SK-N-SH (cell line): ENCODE measurements at regions not wholly inside any gene's neighbourhood (a gene's known extent, or its start where the extent isn't known, plus 50 kb on each side); places are given as distances from the start of the nearest gene placed in this dataset.

Experiments
- CTCF ChIA-PET: fragments of 300-600, 350-600 bp; formaldehyde crosslinking; extraction: SDS; loops from one replicate; lab custom pipeline; 2021; lab: Yijun Ruan, JAX
- POLR2A ChIA-PET: fragments of 350-600 bp; sonication (Branson Sonifier 250); formaldehyde crosslinking; extraction: SDS; loops from one replicate; lab custom pipeline; 2020; ENCODE audit warnings: antibody characterized with exemption, inconsistent platforms; lab: Yijun Ruan, JAX
- DNase-seq: peaks from one replicate; pipeline ENCODE4 v3.0.0; 2012
- H2AFZ ChIP-seq: fragments of 200-600 bp; sonication (generic); 2 replicates; pipeline ENCODE4 v1.8.1; 2016; ENCODE audit warnings: antibody characterized with exemption, mild to moderate bottlenecking, low read depth
- H3F3A ChIP-seq: fragments of 200-600 bp; sonication (generic); replicated peaks from 2 replicates; pipeline ENCODE3; 2016; ENCODE audit warnings: antibody characterized with exemption, mild to moderate bottlenecking; ENCODE audit not compliant: insufficient read depth
- H3K27ac ChIP-seq, 2 experiments: fragments of 200-500 bp in 1 of 2; fragments of 200-600 bp in 1 of 2; sonication (Bioruptor generic) in 1 of 2; sonication (generic), shearing (Covaris generic) in 1 of 2; 2 replicates each; pipeline versions ENCODE4 v1.5.1 to v1.6.1; 2014 to 2016; ENCODE audit warnings: low read depth in 2 of 2, inconsistent platforms in 1 of 2, low read length in 1 of 2, mild to moderate bottlenecking in 1 of 2, mixed read lengths in 1 of 2
- H3K27me3 ChIP-seq: fragments of 200-600 bp; sonication (generic), shearing (Covaris generic); 2 replicates; pipeline ENCODE4 v1.6.1; 2016; ENCODE audit warnings: mixed run types; ENCODE audit not compliant: insufficient read depth
- H3K36me3 ChIP-seq, 2 experiments: fragments of 200-500 bp in 1 of 2; fragments of 200-600 bp in 1 of 2; sonication (Bioruptor generic) in 1 of 2; sonication (generic) in 1 of 2; replicated peaks in 1 of 2; 2 replicates each; pipeline versions ENCODE3 to v1.5.1; 2014 to 2016; ENCODE audit warnings: low read length in 1 of 2, mild to moderate bottlenecking in 1 of 2; ENCODE audit not compliant: insufficient read depth in 2 of 2, control insufficient read depth in 1 of 2
- H3K4me1 ChIP-seq, 2 experiments: fragments of 200-500 bp in 1 of 2; fragments of 200-600 bp in 1 of 2; sonication (Bioruptor generic) in 1 of 2; sonication (generic), shearing (Covaris generic) in 1 of 2; 2 replicates each; pipeline versions ENCODE4 v1.5.1 to v1.6.1; 2014 to 2016; ENCODE audit warnings: low read depth in 1 of 2, low read length in 1 of 2, mixed run types in 1 of 2; ENCODE audit not compliant: insufficient read depth in 2 of 2, control insufficient read depth in 1 of 2
- H3K4me2 ChIP-seq: fragments of 200-600 bp; sonication (generic), shearing (Covaris generic); 2 replicates; pipeline ENCODE4 v1.6.1; 2017; ENCODE audit warnings: mixed run types
- H3K4me3 ChIP-seq, 2 experiments: fragments of 200-500 bp in 1 of 2; fragments of 200-600 bp in 1 of 2; sonication (Bioruptor generic) in 1 of 2; sonication (generic), shearing (Covaris generic) in 1 of 2; 2 replicates each; pipeline versions ENCODE4 v1.5.1 to v1.8.1; 2014 to 2016; ENCODE audit warnings: low read depth in 2 of 2, inconsistent platforms in 1 of 2, low read length in 1 of 2, mild to moderate bottlenecking in 1 of 2, mixed read lengths in 1 of 2, moderate library complexity in 1 of 2
- H3K79me2 ChIP-seq: fragments of 200-600 bp; sonication (generic); 2 replicates; pipeline ENCODE4 v1.8.1; 2017; ENCODE audit warnings: mild to moderate bottlenecking; ENCODE audit not compliant: insufficient read depth
- H3K9ac ChIP-seq: fragments of 200-600 bp; sonication (generic); 2 replicates; pipeline ENCODE4 v1.6.1; 2017; ENCODE audit warnings: mixed run types
- H3K9me2 ChIP-seq: fragments of 200-600 bp; sonication (generic); 2 replicates; pipeline ENCODE4 v1.6.1; 2017; ENCODE audit warnings: mixed run types
- H3K9me3 ChIP-seq: fragments of 200-600 bp; sonication (generic); 2 replicates; pipeline ENCODE4 v1.6.1; 2017; ENCODE audit warnings: mixed run types, mild to moderate bottlenecking, moderate library complexity
- H4K20me1 ChIP-seq: fragments of 200-600 bp; sonication (generic); 2 replicates; pipeline ENCODE4 v1.6.1; 2017; ENCODE audit warnings: mild to moderate bottlenecking, mixed run types; ENCODE audit not compliant: insufficient read depth
- CHD2 ChIP-seq: fragments of 150-350 bp; IDR thresholded peaks from 2 replicates; pipeline ENCODE4 v1.6.1; 2018; ENCODE audit warnings: low read length; ENCODE audit not compliant: partially characterized antibody
- CTCF ChIP-seq: fragments of 200-600 bp; sonication (generic); IDR thresholded peaks from 2 replicates; pipeline ENCODE4 v1.6.1; 2017; ENCODE audit warnings: antibody characterized with exemption, mild to moderate bottlenecking, moderate library complexity
- ELF1 ChIP-seq: IDR thresholded peaks from 2 replicates; pipeline ENCODE4 v1.4.0; 2012
- EZH2phosphoT487 ChIP-seq: fragments of 200-600 bp; sonication (generic); IDR thresholded peaks from 2 replicates; pipeline ENCODE4 v1.6.1; 2017; ENCODE audit warnings: low read depth, mixed run types, mild to moderate bottlenecking, antibody characterized with exemption, moderate library complexity, borderline replicate concordance
- FOXJ3 ChIP-seq: sonication (generic); formaldehyde crosslinking; IDR thresholded peaks from 2 replicates; pipeline ENCODE4 v1.5.1; 2020; ENCODE audit warnings: mild to moderate bottlenecking, missing genetic modification reagents
- GABPA ChIP-seq: IDR thresholded peaks from 2 replicates; pipeline ENCODE4 v1.4.0; 2012; ENCODE audit warnings: low read depth, mild to moderate bottlenecking
- MAX ChIP-seq: IDR thresholded peaks from 2 replicates; pipeline ENCODE4 v1.4.0; 2012; ENCODE audit warnings: low read depth
- MEF2A ChIP-seq: IDR thresholded peaks from 2 replicates; pipeline ENCODE4 v1.4.0; 2012; ENCODE audit warnings: low read depth, borderline replicate concordance
- MXI1 ChIP-seq: IDR thresholded peaks from 2 replicates; pipeline ENCODE4 v1.6.1; 2012; ENCODE audit warnings: mild to moderate bottlenecking, low read depth, low read length, improper control_type of control experiment
- NFIC ChIP-seq: IDR thresholded peaks from 2 replicates; pipeline ENCODE4 v1.4.0; 2012; ENCODE audit warnings: borderline replicate concordance
- PBX3 ChIP-seq: IDR thresholded peaks from 2 replicates; pipeline ENCODE4; 2012
- POLR2AphosphoS5 ChIP-seq: IDR thresholded peaks from 2 replicates; pipeline ENCODE4 v1.6.1; 2012; ENCODE audit warnings: low read depth, low read length
- REST ChIP-seq: IDR thresholded peaks from 2 replicates; pipeline ENCODE4 v1.6.1; 2012; ENCODE audit warnings: mild to moderate bottlenecking, low read depth, low read length, moderate library complexity
- RFX5 ChIP-seq: IDR thresholded peaks from 2 replicates; pipeline ENCODE4 v1.6.1; 2012; ENCODE audit warnings: mild to moderate bottlenecking, improper control_type of control experiment, low read length
- SIN3A ChIP-seq: IDR thresholded peaks from 2 replicates; pipeline ENCODE4 v1.6.1; 2012; ENCODE audit warnings: low read depth, mild to moderate bottlenecking, low read length, moderate library complexity, borderline replicate concordance
- SMC3 ChIP-seq: IDR thresholded peaks from 2 replicates; pipeline ENCODE4 v1.6.1; 2012; ENCODE audit warnings: low read depth, low read length, improper control_type of control experiment
- TAF1 ChIP-seq: IDR thresholded peaks from 2 replicates; pipeline ENCODE4 v1.6.1; 2012; ENCODE audit warnings: low read depth, mild to moderate bottlenecking, low read length, moderate library complexity, borderline replicate concordance
- TEAD4 ChIP-seq: IDR thresholded peaks from 2 replicates; pipeline ENCODE4 v1.4.0; 2012; ENCODE audit warnings: mild to moderate bottlenecking, borderline replicate concordance; ENCODE audit not compliant: insufficient read depth
- YY1 ChIP-seq: IDR thresholded peaks from 2 replicates; pipeline ENCODE4 v1.4.0; 2012; ENCODE audit warnings: low read depth, mild to moderate bottlenecking
- whole genome bisulfite sequencing: methylation state at CpG from one replicate; pipeline ENCODE4 v1.1.6; 2017; ENCODE audit warnings: low lambda C conversion rate; 5-methylcytosine and 5-hydroxymethylcytosine counted together

- no peaks in the 10 kb centered on the region for H3K9me2 ChIP-seq
- 12% methylated on average over 3 of the region's 3 CpGs for WGBS
- no peaks in the 10 kb centered on the region for H3F3A ChIP-seq
- H3K9ac ChIP-seq = no peak overlapping the region
- no peak overlapping the region for H3K27ac ChIP-seq
- ChIA-PET CTCF (no interaction called here), POLR2A (no interaction called here)
- no peaks in the 10 kb centered on the region; the same call in 1 of the 2 replicates for H3K9me3 ChIP-seq
- no peaks in the 10 kb centered on the region for H3K79me2 ChIP-seq
- no peaks in the 10 kb centered on the region for H3K4me1 ChIP-seq
- DNase-seq = no peak
- TF ChIP-seq MXI1 (no peak), NFIC (no peak), FOXJ3 (CRISPR knock-in tag) (no peak), EZH2phosphoT487 (no peak), CTCF (no peak), CHD2 (no peak), SIN3A (no peak), GABPA (no peak), REST (no peak), SMC3 (no peak), TEAD4 (no peak), POLR2AphosphoS5 (no peak), YY1 (no peak), TAF1 (no peak), MEF2A (no peak), ELF1 (no peak), RFX5 (no peak), PBX3 (no peak), MAX (no peak)
- no peaks in the 10 kb centered on the region for H3K36me3 ChIP-seq
- no peak overlapping the region for H2AFZ ChIP-seq
- no peak overlapping the region for H3K4me3 ChIP-seq
- no peak overlapping the region for H3K4me2 ChIP-seq
- no peaks in the 10 kb centered on the region for H3K27me3 ChIP-seq
- no peaks in the 10 kb centered on the region for H4K20me1 ChIP-seq
These were observed 577.0 kb downstream of the SPOCK3 start for GRCh38 chr4:166657261-166657660.
